DMS79 treated with DMSO at 0.1 percent for 48 hours (cell line): ENCODE measurements at regions not wholly inside any gene's neighbourhood (a gene's known extent, or its start where the extent isn't known, plus 50 kb on each side); places are given as distances from the start of the nearest gene placed in this dataset.

ENCODE experiments used
- DNase-seq: peaks from one replicate; lab custom pipeline; 2025; lab: John Stamatoyannopoulos, UW

GRCh38 chr1:163406772-163407171, 85.0 kb downstream of the NUF2 start:
- no peak for DNase-seq

DNA sequence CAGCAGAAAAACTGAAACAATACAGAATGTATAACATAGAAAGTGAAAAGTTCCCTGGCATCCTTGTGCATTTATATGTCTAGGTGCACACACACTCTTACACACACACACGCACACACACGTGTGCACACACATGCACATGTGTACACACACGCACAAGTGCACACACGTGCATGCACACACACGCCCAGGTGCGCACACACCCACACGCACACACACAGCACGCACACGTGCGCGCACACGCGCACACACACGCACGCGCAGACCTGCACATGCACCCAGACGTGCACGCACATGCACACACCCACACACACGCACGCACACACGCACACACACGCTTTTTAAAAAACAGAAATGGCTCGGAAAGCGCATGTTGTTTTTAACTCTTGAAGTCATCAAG, 86.5 kb downstream of the NUF2 start:
- no peak for DNase-seq

- peak; percentile 75 for DNase-seq
Measured at GRCh38 chr1:163410073-163410999, 88.6 kb downstream of the NUF2 start.

DNA sequence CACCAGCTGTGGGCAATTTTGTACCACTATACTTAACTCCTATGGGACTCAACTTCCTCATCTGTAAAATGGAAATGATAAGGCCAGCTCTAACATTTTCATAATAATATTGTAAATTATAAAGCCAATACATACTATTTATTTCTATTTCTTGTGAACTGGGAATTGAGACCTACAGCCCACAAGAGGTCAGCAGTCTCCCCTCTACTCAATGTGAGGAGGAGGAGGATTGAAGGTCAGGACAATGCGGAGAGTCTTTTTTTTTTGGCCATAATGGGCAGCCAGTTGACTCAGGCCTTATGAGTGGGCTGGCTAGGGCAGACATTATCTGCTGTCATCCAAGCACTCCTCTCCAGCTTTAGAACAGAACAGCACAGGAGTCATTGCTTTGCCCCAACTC, 90.5 kb downstream of the NUF2 start:
- DNase-seq = no peak

GRCh38 chr1:163414778-163415177, 93.0 kb downstream of the NUF2 start:
- no peak for DNase-seq

DNA sequence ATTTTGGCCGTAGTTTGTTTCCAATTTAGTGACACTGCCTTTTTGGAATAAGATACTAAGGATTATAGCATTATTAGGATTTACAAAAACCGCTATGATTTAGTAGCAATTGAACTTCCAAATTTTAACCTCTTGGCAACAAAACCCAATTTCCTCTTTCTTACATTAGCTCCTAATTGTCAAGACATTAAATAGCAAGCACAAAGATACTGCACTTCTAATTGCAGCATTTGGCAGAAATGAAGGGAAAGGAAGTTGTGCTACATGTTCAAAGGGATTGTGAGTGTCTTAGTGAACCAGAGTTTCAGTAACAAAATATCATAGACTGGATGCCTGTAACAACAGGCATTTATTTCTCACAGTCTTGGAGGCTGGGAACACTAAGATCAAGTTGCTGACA, 99.9 kb downstream of the NUF2 start:
- no peak for DNase-seq

DNA sequence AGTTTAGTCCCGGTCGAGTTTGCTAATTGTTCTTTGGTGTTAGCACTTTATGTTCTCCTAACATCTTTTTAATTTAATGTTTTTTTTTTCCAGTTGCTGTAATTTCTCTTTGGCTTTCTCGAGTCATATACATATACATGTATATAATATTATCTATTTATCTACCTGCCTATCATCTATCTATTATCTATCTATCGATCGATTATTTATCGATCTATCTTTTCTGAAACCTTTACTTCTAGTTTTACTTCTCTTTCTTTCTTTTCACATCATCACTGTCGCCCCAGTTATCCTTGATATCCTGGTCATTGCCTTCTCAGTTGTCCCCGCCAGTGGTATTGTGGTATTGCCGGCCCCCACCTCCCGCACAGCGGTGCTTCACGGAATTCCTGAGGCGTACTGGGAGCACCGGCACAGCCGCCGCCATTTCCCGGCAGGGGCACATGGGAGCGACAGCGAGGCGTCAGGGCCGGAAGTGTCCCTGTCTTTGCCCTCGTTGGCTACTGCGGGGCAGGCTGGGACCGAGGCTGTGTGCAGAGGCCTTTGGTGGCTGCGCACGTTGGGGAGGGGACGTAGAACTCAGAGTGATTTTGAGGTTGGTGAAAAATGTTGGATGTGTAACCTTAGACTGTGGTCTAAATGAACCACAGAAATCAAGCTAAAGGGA, 101.1 kb downstream of the NUF2 start:
- no peak for DNase-seq

- no peak for DNase-seq
Measured at GRCh38 chr1:163426505-163427251, 104.9 kb downstream of the NUF2 start.

- DNase-seq = no peak
Measured at GRCh38 chr1:163427279-163427678, 105.5 kb downstream of the NUF2 start.

GRCh38 chr1:163436140-163436812, 114.5 kb downstream of the NUF2 start:
- DNase-seq = no peak

DNA sequence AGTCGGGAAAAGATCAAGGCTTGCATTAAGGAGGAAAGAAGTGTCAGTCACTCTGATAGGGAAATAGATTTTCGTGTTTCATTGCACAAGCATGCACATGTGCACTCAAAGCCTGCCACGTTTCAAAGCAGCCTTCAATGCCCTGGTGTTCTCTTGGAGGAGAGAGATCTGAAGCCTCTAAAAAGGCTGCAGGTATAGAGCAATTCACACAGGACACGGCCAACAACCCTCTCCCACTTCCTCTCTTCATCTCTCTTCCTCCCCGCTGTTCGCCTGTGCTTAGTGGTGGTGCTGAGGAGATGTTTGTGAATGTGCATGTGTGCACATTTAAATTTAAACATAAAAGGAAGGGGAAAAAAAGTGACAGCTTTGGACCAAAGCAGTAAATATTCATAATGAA, 117.7 kb downstream of the NUF2 start:
- no peak for DNase-seq

DNA sequence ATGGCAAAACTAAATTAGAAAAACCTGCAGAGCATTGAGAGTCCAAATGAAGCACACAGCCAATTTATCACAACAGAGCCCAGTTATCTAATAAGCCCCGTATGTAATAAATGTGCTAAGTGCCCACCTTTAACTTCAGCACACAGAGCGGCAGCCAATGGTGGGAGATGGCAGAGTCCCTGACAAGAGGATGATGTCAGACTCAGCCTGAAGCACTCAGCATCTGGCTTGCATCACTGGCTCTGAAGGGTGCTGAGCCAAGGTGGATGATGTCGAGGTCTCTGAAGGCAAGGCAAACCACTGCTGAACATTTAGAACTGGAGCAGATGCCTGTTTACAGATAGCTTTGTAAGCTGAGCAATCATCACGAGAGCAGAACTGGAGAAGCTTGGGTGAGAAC, 118.3 kb downstream of the NUF2 start:
- DNase-seq = no peak

DNA sequence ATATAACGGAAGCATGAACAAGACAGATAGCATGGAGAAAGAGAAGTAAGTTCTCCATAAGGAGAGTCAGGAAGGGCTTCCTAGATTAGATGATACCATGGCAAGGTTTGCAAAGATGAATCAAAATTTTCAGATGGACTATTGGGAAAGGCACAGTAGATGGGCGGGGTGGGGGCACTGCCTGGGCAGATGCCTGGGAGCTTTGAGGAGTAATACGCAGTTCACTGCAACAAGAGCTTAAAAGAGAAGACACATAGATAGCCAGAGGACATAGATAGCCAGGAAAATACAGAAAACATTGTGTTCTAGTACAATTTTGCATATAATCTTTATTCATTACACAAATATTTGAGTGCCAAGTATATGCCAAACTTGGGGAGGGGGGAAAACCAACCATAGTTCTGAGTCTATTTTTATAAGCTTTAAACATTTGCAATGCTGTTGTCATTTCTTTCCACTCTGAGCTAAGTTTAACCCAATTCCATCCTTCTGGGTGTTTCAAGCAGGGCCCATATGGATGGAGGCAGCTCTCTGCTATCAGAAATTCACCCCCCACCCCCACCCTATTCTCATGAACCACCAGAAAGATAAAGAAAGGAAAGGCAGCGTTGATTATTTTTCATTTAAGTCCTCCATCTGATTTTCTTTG, 120.6 kb downstream of the NUF2 start:
- DNase-seq = no peak

GRCh38 chr1:163442895-163443294, 121.1 kb downstream of the NUF2 start:
- DNase-seq = no peak

DNA sequence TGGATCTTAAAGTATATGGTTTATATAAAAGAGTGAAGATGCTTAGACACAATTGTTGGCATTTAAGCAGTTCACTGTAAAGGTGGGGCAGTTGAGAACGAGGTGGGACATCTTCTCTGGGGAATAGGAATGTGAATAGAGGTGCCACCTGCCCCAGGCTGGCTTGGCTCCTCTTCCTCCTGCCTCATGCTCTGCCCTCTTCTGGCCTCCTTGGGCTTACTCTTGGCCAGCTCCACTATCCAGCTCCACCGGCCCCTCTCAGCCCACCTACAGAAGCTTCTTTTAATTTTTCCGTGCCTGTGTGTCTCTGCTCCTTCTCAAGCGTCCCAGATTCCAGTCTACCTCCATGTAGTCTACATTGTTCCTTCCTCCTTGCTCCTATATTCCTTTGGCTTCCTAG, 122.1 kb downstream of the NUF2 start:
- no peak for DNase-seq

DNA sequence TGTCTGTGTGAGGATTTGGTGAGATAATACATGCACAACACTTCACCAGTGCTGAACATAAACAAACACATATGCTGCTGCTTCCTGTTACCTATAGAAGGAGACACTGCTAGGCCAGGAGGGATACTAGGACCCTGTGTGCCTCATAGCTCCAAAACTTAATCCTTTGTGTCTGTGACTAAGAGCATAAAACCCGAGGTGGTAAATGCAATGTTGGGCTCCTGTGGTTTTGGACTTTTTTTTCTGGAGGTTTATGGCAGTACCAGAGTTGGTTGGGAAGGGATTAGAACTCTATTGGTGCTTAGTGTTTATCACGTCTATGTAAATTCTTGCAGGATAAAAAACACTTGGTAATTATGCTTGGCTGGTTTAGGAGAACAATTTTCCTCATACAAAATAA, 122.9 kb downstream of the NUF2 start:
- DNase-seq = no peak

GRCh38 chr1:163450986-163451385, 129.2 kb downstream of the NUF2 start:
- no peak for DNase-seq

GRCh38 chr1:163459539-163459938, 137.8 kb downstream of the NUF2 start:
- DNase-seq = no peak

- DNase-seq = no peak
Measured at GRCh38 chr1:163467289-163467688, 145.5 kb downstream of the NUF2 start.

DNA sequence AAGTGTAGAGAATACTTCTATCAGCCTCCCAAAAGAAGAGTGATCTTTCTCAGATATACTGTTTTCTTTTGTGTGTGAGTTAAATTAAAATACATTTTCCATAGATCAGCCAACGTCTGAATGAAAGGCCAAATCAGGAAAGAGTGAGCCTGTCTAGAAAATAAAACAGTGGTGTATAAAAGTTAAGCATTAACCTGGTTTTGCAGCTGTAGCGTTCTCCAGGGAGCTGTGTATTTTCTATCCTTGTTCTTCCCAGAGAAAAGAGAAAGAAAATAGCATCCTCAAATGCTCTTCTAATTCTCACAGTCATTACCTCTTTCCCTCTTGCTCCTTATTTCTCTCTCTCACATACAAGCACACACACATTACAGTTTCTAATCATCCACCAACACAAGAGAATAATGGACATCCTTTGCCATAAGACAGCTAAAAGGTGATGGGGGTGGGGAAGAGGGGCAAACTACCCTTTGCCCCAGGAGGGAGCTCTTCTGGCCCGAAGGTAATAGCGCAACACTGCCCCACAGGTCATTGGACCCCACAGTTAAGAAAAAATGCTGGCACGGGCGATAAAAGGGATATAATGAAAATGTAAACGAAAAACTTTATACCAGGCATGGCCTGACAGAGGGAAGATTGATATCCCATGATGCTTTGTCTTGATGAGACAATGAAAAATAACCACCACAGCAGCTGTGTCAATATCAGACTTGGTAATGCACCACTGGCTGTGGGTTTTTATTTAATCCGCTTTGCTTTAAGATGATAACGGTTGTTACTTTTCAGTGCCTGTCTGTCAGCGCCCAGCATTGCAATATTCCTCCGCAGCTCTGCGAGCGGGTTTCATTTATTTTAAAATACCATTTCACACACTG, 150.3 kb downstream of the NUF2 start:
- peak; percentile 6 for DNase-seq
